Spleen (tissue), 7 donors: ENCODE measurements at regions not wholly inside any gene's neighbourhood (a gene's known extent, or its start where the extent isn't known, plus 50 kb on each side); places are given as distances from the start of the nearest gene placed in this dataset.

ENCODE experiments used
- POLR2A ChIP-seq, 3 donors: fragments of 450-650 bp; IDR thresholded peaks; one replicate each; pipeline ENCODE4 v1.5.1; 2017; ENCODE audit warnings: antibody characterized with exemption in 3 of 3, mild to moderate bottlenecking in 1 of 3
- TF ChIP-seq, protein P1 (sequence below), 11 experiments: fragments of 200-600 bp in 7 of 11; fragments of 450-650 bp in 4 of 11; sonication (generic) in 4 of 11; IDR thresholded peaks in 8 of 11; conservative IDR thresholded peaks in 3 of 11; 1 replicate in 7 of 11; 2 replicates in 4 of 11; pipeline versions ENCODE4 v1.4.0 to v1.8.0; 2016 to 2021; ENCODE audit warnings: antibody characterized with exemption in 11 of 11, inconsistent platforms in 4 of 11, mild to moderate bottlenecking in 1 of 11
- donor health status: DM: no; HTN: no; CAD: no; lungs with moderate emphysema.
- donor health status: DM: no; HTN: no; CAD: no.
- donor health status: DM: no; HTN: no; CAD: no.

DNA sequence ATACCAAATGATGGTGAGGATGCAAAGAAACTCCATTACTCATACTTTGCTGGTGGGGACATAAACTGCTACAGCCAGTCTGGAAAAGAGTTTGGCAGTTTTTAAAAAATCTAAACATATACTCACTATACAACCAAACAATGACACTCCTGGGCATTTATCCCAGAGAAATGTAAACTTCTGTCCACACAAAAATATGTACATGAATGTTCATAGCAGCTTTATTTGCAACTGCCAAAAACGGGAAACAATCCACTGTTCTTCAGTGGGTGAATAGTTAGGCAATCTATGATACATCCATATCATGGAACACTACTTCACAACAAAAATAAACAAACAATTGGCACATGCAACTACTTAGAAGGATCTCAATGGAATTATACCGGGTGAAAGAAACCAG lies 276.4 kb upstream of the SP8 start:
- TF ChIP-seq, protein P1, sequence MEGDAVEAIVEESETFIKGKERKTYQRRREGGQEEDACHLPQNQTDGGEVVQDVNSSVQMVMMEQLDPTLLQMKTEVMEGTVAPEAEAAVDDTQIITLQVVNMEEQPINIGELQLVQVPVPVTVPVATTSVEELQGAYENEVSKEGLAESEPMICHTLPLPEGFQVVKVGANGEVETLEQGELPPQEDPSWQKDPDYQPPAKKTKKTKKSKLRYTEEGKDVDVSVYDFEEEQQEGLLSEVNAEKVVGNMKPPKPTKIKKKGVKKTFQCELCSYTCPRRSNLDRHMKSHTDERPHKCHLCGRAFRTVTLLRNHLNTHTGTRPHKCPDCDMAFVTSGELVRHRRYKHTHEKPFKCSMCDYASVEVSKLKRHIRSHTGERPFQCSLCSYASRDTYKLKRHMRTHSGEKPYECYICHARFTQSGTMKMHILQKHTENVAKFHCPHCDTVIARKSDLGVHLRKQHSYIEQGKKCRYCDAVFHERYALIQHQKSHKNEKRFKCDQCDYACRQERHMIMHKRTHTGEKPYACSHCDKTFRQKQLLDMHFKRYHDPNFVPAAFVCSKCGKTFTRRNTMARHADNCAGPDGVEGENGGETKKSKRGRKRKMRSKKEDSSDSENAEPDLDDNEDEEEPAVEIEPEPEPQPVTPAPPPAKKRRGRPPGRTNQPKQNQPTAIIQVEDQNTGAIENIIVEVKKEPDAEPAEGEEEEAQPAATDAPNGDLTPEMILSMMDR (IDR thresholded peaks at IDR 0.05 in 8 of 11, conservative IDR thresholded peaks at IDR 0.05 in 3 of 11): no peak
- TF ChIP-seq POLR2A (IDR thresholded peaks at IDR 0.05): no peak
